BJ (cell line): ENCODE measurements at regions not wholly inside any gene's neighbourhood (a gene's known extent, or its start where the extent isn't known, plus 50 kb on each side); places are given as distances from the start of the nearest gene placed in this dataset.

Experiments used
- CTCF ChIA-PET: fragments of 350-600 bp; formaldehyde crosslinking; extraction: SDS; loops from one replicate; lab custom pipeline; 2021; ENCODE audit warnings: antibody characterized with exemption, inconsistent platforms; lab: Yijun Ruan, JAX
- POLR2A ChIA-PET: fragments of 300-600 bp; sonication (Branson Sonifier 250); formaldehyde crosslinking; extraction: SDS; loops from one replicate; lab custom pipeline; 2021; ENCODE audit warnings: antibody characterized with exemption; lab: Charles Lee
- DNase-seq: peaks from one replicate; pipeline ENCODE4 v3.0.0-alpha.2; 2011; ENCODE audit warnings: low read depth
- H3K27me3 ChIP-seq: 2 replicates; pipeline ENCODE4 v1.6.0; 2011; ENCODE audit warnings: low read length; ENCODE audit not compliant: control insufficient read depth, insufficient read depth
- H3K36me3 ChIP-seq: 2 replicates; pipeline ENCODE4 v1.5.1; 2011; ENCODE audit warnings: low read length; ENCODE audit not compliant: control insufficient read depth, insufficient read depth
- H3K4me3 ChIP-seq: 2 replicates; pipeline ENCODE4 v1.5.1; 2011; ENCODE audit warnings: low read depth, mild to moderate bottlenecking, control low read depth, low read length
- CTCF ChIP-seq: IDR thresholded peaks from 2 replicates; pipeline ENCODE4 v1.5.1; 2011; ENCODE audit warnings: low read depth, mild to moderate bottlenecking, control low read depth, inconsistent platforms, low read length, moderate library complexity; ENCODE audit not compliant: insufficient read depth

GRCh38 chr14:100664841-100665510 lies 61.7 kb upstream of the DLK1 start:
- CTCF ChIA-PET, result interaction anchor here (0.6 to 4.1 kb wide), 8 partner anchors 10 to 571 kb away, joined by 3 to 33 read pairs (median 4); no protein-coding TSS in a partner anchor
- peaks cover 33% of the 10 kb centered on the region for H3K27me3 ChIP-seq

GRCh38 chr14:100665511-100666032 lies 61.1 kb upstream of the DLK1 start:
- Histone ChIP-seq H3K27me3 (peaks cover 36% of the 10 kb centered on the region), H3K36me3 (no peaks in the 10 kb centered on the region), H3K4me3 (no peak overlapping the region)
- ChIA-PET CTCF (interaction anchor here (0.7 to 3.5 kb wide), 5 partner anchors 10 to 248 kb away, joined by 3 to 33 read pairs (median 4); no protein-coding TSS in a partner anchor), POLR2A (interaction anchor here (0.6 kb wide), 1 partner anchor 9 kb away, joined by 3 read pairs; no protein-coding TSS in a partner anchor)
- TF ChIP-seq CTCF, result no peak
- DNase-seq, result no peak

More at GRCh38 chr14:100664841-100665510, 61.7 kb upstream of the DLK1 start:
- no peak overlapping the region for H3K4me3 ChIP-seq
- POLR2A ChIA-PET, result no interaction called here
- peak; percentile 37 for DNase-seq
- no peak for TF ChIP-seq CTCF
- no peaks in the 10 kb centered on the region for H3K36me3 ChIP-seq

GRCh38 chr14:100666403-100666802 lies 60.3 kb upstream of the DLK1 start:
- ChIA-PET CTCF (interaction anchor here (1.1 to 1.4 kb wide), 3 partner anchors 13 to 282 kb away, joined by 3 to 4 read pairs (median 4); no protein-coding TSS in a partner anchor), POLR2A (no interaction called here)
- Histone ChIP-seq H3K4me3 (no peak overlapping the region), H3K36me3 (no peaks in the 10 kb centered on the region), H3K27me3 (peaks cover 37% of the 10 kb centered on the region)
- DNase-seq, result no peak
- TF ChIP-seq CTCF, result no peak

GRCh38 chr14:100666851-100667250 lies 59.8 kb upstream of the DLK1 start:
- Histone ChIP-seq H3K27me3 (peaks cover 38% of the 10 kb centered on the region), H3K4me3 (no peak overlapping the region), H3K36me3 (no peaks in the 10 kb centered on the region)
- no peak for TF ChIP-seq CTCF
- POLR2A ChIA-PET, result no interaction called here
- DNase-seq, result no peak
- CTCF ChIA-PET, result interaction anchor here (1.1 to 1.3 kb wide), 2 partner anchors 13 to 282 kb away, joined by 3 to 4 read pairs; no protein-coding TSS in a partner anchor

GRCh38 chr14:100667656-100668055 lies 59.0 kb upstream of the DLK1 start:
- H3K27me3 ChIP-seq, result peaks cover 42% of the 10 kb centered on the region
- H3K36me3 ChIP-seq, result no peaks in the 10 kb centered on the region
- POLR2A ChIA-PET, result no interaction called here
- no peak overlapping the region for H3K4me3 ChIP-seq
- TF ChIP-seq CTCF, result no peak
- CTCF ChIA-PET, result interaction anchor here (1.3 kb wide), 2 partner anchors 15 to 283 kb away, joined by 3 to 4 read pairs; no protein-coding TSS in a partner anchor
- no peak for DNase-seq
